ENCODE measurements at regions not wholly inside any gene's neighbourhood (a gene's known extent, or its start where the extent isn't known, plus 50 kb on each side); places are given as distances from the start of the nearest gene placed in this dataset.

DNA sequence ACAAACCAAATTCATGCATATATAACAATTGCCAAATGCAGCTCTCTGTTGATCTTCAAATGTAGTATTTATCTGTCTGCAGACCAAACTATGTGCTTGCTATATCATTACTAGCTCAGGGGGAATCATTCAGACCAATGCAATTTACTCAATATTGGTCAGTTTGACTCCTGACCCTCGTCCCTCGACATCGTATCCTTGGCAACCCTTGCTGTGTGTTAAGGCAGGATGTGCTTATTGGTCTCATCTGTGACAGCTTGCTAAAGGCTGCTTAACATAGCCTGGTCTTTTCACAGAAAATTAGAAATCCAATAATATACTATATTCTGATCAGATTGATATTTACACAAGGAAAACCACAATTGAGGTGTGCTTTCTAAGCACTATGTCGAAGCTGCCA is 747.1 kb downstream of the GALR1 start:
- TF ChIP-seq SP1 (IDR thresholded peaks at IDR 0.05) (no peak), BHLHE40 (IDR thresholded peaks at IDR 0.05; ENCODE audit: borderline replicate concordance) (no peak), ARNT (IDR thresholded peaks at IDR 0.05) (no peak), ZNF384 (IDR thresholded peaks at IDR 0.05) (no peak), FOXA1 (IDR thresholded peaks at IDR 0.05) (no peak), FOXK2 (IDR thresholded peaks at IDR 0.05) (no peak), SUZ12 (IDR thresholded peaks at IDR 0.05) (no peak), NFRKB (IDR thresholded peaks at IDR 0.05) (no peak), L3MBTL2 (conservative IDR thresholded peaks at IDR 0.05) (no peak), LEF1 (IDR thresholded peaks at IDR 0.05; ENCODE audit: borderline replicate concordance) (no peak), FOXM1 (IDR thresholded peaks at IDR 0.05; ENCODE audit: borderline replicate concordance) (no peak), ELF4 (IDR thresholded peaks at IDR 0.05) (no peak)
- TF ChIP-seq, protein P1, sequence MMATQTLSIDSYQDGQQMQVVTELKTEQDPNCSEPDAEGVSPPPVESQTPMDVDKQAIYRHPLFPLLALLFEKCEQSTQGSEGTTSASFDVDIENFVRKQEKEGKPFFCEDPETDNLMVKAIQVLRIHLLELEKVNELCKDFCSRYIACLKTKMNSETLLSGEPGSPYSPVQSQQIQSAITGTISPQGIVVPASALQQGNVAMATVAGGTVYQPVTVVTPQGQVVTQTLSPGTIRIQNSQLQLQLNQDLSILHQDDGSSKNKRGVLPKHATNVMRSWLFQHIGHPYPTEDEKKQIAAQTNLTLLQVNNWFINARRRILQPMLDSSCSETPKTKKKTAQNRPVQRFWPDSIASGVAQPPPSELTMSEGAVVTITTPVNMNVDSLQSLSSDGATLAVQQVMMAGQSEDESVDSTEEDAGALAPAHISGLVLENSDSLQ (IDR thresholded peaks at IDR 0.05): no peak
